ENCODE measurements at regions not wholly inside any gene's neighbourhood (a gene's known extent, or its start where the extent isn't known, plus 50 kb on each side); places are given as distances from the start of the nearest gene placed in this dataset.

DNA sequence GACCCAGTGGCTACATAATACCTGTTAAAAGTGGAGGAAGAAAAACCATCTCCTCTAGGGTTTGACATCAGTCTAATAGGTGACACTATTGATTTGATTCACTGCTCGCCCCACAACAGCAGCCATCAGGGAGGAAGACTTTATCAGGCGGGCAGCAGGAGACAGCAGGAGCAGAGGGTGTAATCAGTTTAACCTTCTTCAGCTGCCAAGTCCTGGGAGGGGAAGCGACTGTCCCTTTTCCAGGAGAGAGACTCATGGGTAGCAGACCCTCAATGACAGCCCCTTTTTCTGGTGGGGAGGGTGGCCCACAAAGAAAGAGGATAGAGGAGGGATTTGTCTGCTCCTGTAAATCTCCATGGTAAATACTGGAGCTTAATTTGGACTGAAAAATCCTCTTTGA, 291.8 kb downstream of the HAPSTR1 start:
- DNase-seq, result no peak

DNA sequence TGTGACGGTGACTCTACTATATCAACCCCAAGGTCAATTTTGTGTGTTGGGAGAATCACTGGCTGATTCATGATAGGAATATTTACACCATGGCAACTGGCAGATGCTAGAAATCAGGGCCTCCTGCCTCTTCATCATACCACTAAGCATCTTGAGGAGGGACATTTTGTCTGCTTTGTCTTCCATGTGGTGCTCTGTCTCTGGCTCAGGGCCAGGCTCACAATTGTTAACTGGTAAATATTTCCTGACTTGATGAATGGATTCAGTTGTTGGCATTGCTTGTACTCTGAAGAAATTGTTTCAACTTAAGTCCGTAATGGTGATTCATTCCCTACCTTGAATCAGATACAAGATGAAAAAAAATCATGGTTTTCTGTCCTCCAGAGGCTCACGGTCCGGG, 292.7 kb downstream of the HAPSTR1 start:
- DNase-seq, result no peak

DNA sequence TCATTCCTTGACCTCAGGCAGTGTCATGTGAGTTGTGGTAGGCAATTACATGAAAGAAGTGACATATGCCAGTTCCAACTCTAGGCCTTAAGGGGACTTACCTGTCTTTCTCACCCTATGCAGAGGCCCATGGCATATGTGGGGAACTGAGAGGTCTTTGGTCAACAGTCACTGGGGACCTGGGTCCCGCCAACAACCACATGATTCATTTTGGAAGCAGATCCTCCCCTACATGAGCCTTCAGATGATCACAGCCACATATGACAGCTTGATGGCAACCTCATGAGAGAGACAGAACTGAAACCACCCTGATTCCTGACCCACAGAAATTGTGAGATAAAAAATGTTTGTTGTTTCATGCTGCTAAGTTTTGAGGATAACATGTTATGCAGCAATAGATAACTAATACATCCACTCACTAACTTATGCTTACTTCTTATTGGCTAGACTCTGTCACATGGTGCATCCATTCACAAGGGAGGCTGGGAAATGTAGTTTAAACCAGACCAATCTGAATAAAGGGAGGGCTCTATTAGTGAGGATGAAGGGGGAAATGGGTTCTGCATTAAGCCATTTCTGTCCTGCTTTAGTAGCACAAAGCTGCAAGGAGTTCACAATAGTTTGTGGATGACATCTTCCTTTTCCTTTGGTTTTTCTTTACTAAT, 298.2 kb downstream of the HAPSTR1 start:
- DNase-seq, result no peak

DNA sequence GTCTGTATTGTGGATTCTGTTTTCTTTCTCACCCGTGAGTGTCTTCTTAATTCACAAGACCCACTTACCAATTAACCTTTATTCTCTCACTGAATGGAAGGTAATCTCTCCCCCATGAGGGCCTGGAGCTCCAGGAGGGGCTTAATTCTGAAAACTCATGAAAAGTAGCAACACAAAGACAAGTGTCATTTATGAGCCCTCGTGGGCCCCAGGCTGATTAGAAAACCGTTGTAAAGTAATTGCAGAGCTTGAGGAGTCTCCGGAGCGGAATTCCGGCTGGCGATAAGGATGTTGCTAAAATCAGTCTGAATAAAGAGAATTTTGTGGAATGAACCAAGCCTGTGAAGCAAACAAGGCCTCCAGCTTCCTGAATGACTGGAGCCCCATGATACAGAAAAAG, 301.5 kb downstream of the HAPSTR1 start:
- DNase-seq, result no peak

DNA sequence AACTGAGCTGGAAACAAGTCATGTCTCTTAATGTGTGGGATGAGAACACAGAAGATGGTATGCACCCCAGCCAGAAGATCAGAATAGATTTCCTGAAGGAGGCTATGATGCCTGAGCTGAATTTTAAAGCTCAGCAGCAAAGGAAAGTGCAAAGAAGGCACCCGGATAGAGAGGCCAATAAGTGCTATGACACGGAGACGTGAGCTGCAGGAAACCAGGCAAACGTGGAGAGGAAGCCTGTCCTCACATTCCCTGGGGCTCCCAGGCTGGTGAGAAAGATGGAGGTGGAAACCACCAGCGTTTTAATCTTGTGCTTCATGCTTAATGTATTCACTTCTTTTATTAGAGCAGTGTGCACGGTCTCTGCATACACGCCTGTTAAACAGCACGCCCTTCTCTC, 302.1 kb downstream of the HAPSTR1 start:
- DNase-seq, result no peak

DNA sequence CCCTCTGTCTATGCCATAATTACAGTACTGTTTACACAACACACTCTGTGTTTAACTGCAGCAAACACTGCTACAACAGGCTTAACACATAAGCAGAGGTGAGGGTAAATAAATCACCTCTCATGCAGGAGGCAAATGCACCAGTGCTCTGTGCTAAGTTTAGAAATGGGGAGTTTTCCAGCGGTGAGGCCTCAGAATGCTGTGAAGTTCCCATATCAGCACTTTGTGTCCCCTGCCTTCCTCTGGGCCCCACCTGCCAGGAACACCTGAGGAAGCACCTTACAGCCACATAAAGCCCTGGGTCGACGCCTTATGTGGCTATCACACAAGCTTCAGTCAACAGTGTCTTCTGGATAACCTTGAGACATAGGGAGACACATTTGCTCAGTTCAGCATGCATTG, 304.5 kb downstream of the HAPSTR1 start:
- no peak for DNase-seq

DNA sequence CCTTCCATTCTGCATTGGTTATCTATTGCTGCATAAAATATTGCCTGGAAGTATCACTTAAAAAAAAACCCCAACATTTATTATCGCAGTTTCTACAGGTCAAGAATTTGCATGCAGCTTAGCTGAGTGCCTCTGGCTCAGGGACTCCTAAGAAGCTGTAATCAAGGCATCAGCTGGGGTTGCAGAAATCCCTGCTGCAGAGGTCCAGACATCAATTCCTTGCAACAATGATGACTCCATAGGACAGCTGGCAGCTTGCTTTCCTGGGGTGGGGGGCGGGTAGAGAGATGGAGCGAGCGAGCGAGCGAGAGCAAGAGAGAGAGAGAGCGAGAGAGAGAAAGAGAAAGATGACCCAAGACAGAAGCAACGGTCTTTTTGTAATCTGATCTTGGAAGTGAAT, 308.1 kb downstream of the HAPSTR1 start:
- no peak for DNase-seq

DNA sequence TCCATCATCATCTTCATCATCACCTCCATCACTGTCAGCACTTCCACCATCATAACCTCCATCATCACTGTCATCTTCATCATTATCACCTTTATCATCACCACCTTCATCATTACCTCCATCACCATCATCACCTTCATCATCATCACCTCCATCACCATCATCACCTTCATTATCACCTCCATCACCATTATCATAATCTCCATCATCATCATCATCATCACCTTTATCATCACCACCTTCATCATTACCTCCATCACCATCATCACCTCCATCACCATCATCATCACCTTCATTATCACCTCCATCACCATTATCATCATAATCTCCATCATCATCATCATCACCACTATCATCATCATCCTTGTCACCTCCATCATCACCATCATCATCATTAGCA, 309.7 kb downstream of the HAPSTR1 start:
- no peak for DNase-seq

DNA sequence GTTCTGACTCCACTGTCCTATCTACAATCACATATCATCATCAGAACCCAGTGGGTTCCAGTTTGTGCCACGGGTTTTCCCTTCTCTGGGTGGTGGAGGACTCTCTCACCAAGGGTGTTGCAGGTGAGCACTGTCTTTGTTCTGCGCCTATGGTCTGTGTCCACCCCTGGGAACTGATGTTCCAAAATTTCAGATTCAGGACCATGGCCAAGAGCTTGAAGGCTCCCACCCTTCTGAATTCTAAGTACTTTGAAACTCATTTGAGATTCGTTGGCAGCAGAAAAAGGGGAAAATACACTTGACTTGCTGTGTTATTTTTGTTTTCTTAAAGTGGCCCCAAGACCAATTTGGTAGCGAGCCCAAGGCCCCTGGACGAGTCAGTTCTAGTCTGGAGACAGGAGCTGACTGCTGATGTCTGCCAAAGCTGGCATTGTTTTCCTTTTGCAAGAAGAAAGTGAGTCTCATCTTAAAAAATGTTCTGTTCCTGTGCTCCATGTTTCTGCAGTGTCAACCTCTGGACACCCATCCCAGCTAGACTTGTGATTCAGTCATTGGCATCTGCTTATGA, 310.9 kb downstream of the HAPSTR1 start:
- DNase-seq, result no peak

DNA sequence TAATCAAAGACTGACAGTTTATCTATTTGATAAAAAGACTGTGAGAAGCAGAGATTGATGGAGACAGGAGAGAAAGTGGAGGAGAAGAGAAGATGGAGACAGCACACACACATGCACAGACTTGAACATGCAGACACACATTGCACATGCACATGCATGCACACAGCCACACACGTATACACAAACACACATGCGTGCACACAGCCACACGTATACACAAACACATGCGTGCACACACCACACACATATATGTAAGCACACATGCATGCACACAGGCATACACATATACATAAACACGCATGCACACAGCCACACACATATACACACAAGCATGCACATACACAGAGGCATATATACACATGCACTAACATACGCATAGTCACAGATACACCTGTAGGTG, 313.4 kb downstream of the HAPSTR1 start:
- no peak for DNase-seq

DNA sequence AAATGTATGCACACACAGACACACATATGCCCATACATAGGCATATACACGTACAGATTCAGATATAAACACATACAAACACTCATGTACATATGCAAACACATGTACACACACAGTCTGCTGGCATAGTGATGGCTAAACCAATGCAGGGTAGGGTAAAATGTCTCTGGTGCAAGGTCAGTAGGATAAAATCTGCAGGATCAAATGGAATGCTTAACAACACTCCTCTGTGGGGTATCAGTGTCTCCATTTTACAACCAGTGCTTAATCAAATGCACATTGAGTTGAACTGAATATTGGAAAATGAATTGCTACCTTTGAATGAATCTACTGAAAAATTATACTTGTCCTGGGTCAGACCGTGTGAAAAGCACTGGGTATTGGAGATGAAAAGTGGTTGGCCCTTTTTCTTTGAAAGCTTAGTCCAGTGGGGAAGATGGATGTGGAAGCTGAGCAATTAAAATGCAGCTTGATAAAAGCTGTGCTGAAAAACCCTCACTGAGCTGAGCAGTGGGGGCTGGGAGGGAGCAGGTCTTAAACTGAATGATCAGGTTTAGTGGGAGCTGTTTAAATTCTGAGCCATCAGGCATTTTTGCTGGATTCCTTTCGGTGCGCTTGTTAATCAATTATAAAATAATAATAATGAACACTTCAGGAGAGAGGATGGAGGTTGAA, 314.7 kb downstream of the HAPSTR1 start:
- DNase-seq, result no peak

DNA sequence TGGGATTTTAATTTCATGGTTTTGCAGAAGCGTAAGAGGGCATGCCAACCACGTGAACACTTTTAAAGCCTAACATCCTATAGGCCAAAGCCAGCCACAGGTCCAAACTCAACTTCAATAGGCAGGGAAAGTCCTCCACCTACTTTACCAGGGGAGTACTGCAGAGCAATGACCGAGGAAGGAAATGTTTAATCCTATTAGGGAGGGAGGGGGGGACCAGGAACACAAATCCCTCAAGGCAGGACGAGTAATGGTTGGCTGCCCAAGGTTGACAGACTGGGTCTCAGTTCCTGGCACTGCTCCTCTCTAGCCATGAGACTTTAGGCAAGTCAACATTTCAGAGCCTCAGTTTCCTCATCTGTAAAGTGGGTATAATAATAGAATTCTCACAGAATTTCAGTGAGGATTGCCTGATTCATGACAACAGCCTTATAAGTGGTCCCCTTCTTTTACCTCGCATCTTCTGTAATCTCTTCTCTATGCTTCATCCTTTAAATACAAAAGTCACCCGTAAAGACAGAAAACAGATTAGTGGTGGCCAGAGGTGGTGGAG, 315.8 kb downstream of the HAPSTR1 start:
- no peak for DNase-seq

DNA sequence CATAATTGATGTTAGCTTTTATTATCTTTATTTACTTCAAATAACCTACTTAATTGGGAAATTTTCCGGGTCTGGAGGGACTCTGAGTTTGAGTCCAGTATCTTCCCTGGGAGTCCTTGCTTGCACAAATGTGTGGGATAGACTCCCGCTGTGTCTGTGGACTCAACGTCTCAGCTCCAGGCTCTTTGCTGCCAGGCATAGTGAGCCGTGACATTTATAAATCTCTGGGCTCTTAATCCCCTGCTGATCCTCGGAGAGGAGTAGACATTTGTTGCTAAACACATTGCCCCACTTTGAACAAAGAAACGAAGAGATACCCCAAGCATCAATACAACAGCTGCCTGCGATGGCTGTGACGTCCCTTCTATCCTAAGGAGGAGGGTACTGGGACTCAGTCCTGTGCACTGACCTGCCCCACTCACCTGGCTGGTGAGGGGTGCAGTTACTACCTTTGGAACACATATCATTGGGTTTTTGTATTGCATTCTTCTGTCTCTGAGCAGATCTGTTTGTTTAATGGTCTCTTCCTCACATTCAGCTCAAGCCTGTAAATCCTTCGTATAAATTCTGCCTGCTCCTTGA, 316.9 kb downstream of the HAPSTR1 start:
- no peak for DNase-seq

DNA sequence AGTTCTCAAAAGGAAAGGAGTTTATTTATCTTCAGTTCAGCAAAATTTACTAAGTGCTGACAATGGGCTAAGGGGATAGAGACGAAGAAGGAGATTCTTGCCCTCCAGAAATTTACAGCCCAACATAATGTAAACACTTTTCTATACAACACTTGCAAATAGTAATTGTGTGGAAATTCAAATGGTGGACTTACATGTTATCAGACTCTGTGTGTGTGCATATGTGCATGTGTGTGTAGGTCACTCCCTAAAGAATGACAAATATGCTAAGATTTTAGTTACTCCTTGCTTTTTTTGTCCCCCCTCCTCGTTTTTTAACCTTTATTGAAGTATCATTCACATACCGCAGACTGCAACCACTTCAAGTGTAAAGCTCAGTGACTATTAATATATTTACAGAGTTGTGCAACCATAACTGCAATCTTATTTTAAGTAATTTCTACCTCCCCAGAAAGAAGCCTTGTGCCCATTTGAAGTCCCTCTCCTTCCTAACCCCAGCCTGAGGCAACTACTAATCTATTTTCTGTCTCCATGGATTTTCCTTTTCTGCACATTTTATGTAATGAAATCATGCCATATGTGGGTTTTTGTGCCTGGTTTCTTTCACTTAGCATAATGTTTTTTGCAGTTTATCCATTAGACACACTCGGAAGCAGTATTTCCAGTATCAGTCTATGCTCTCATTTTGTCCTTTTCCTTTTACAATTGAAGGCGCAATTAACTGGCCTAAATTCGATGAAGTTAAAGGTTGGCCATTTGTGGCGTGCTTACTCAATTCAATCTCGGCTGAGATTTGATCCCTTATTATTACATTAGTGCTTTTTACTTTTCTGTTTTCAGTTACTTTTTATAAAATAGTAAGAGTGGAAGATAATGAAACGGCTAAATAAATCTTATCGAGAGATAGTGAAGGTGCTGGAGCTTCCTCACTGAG, 318.4 kb downstream of the HAPSTR1 start:
- no peak for DNase-seq

DNA sequence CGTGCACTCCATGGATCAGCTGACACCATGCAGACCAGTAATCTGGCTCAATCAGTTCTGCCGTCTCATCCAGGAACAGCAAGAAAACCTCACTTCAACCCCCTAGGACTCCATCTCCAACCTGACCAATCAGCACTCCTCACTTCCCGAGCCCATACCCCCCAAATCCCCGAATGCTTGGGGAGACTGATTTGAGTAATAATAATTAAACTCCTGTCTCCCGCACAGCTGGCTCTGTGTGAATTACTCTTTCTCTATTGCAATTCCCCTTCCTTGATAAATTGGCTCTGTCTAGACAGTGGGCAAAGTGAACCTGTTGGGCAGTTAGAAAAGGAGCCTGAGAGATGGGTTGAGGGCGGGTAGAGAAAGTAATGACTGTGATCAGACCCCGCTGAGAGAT, 320.0 kb downstream of the HAPSTR1 start:
- no peak for DNase-seq

DNA sequence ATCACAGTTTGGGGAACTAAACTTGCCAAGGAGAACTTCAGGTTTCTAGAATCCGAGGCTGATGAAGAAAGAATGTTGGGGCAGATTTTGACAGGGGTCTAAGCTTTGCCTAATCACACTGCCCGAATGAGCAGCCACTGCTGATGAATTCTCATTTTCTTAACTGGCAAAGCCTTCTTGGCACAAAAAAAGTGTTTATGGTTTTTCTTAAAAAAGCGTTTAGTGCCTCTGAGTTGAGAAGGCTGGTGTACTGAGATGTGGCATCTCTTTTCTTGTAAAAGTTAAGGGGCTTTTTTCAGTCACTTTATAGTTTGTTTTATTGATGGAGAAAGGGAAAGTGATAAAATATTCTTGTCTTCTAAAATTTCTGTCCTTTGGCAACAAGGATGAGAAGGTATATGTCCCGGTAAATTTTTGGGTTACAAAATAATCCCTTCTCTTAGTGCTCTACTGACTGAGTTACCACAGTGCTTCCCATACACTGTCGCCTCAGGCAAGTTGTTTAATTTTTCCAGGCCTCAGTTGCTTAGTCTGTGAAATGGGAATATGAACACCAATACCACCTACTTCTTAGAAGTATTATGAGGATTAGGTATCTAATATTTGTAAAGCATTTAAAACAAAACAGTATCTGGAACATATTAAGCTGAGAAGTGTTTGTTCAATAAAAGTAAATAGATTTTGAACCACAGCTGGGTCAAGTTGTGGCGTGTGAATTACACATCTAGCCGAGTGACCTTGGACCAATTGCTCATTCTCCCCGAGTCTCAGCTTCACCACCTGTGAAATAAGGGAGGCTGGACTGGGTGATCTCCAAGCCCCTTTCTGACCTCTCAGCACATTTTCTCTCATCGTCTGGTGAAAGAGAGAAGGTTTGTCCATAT, 320.8 kb downstream of the HAPSTR1 start:
- DNase-seq, result no peak

DNA sequence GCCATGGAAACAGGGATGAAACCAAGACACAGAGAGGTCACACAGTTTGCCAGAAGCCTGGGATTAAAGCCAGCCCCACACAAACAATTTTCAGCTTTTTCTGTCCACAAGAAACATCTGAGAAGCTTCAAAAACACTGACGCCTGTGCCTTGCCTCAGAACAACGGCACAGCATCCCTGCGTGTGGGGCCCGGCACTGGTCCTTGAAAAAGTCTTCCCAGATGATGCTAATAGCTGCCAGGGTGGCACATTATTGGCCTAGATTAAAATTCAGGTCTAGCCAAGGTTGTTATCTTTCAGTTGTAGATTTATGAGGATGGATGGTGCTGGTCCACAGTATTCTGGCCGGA, 321.4 kb downstream of the HAPSTR1 start:
- no peak for DNase-seq

DNA sequence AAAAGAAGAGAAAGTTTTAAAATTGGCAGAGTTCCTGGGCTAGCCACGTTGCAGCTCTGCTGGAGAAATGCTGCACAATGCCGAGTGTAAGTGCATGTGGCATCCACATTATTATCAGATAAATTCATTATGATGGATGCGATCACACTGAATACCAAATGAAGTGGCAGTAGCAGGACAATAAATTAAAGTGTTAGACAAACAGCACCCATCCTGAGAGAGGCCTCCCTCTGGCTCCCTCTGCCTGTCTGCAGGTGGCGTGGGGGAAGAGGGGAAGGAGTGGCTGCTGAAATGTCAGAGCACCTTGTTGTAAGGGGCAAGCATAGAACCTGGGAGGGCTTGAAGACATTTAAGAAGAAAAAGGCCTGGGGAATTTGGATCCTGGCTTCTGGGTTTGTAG, 324.1 kb downstream of the HAPSTR1 start:
- no peak for DNase-seq

DNA sequence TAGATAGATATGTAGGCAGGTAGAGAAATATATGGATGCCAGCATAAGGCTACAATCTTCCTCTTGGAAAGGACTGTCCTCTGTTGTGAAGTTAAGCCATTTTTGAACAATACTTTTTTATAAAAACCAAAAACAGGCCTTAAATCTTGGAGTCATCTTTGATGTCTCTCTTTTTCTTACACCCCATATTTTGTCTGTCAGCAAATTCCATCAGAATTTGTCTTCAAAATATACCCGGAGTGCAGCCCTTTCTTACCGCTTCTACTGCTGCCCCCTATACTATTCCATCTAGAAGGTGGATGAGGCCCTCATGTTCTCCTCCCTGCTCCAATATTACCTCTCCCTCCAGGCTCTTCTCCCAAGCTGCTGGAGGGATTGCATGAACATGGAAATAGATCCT, 326.5 kb downstream of the HAPSTR1 start:
- no peak for DNase-seq

DNA sequence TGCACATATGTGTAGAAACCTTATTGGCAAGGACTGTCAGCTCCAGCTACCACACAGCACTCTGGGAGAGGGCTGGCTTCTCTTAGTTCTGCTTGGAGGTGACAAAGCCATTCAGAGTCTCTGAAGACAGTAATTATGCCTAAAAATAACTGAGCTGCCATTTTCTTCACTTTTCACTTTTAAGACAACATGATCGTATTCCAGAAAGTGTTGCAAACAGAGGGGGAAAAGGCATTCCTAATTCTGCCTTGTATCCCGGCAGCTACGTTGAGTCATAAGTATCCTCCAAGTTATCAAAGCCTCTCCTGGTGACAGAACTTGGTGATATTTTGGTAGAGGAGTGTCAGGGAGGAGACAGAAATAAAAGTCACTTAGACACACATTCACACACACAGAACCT, 327.7 kb downstream of the HAPSTR1 start:
- no peak for DNase-seq

DNA sequence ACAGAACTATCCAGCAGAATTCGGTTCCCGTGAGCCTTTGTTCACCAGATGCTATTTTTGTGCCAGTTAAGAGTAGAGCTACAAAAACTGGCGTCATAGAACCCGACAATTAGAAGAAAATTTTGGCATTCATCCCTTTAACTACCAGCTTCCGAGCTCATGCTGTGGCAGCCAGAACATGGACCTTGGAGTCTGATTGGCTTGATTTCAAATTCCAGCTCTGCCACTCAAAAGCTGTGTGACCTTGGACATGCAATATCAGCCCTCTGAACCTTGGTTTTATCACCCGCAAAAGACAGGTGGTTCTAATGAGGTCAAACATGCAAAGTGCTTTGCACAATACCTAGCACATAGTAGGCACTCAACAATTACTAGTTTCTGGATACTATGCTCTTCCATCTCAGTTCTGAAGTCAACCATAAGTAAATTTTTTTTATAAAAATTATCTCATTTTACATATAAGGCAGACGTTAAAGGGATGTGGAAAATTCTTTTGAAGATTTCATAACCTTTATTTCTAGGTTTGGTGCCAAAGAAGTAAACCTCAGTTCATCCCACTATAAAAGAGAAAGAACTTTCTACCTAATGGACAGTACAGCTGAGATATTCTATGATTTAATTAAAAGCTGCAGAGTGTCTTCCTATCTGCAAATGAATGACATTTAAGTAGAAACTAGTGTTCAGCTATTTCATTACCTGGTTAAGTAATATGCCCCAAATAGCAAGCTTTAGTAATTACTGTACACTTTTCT, 331.5 kb downstream of the HAPSTR1 start:
- no peak for DNase-seq

Data from NCI-H2107 (cell line).